ENCODE measurements at regions not wholly inside any gene's neighbourhood (a gene's known extent, or its start where the extent isn't known, plus 50 kb on each side); places are given as distances from the start of the nearest gene placed in this dataset.

DNA sequence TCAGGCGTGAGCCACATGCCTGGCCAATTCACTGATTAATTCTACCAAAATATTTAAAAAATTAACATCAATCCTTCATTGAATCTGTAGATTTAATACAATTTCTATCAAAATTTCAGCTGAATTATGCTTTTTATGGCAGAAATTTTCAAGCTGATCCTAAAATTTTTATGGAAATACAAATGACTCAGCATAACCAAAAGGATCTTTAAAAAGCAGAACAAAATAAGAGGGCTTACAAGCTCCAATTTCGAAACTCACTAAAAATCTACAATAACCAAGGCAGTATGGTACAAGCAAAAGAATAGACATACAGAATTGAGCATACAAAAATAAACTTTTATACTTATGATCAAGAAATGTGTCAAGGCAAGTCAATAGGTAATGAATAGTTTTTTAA, 180.4 kb upstream of the CTNNB1 start:
- Histone ChIP-seq H3K4me2 (no peak overlapping the region), H4K20me1 (ENCODE audit: low read depth) (no peaks in the 10 kb centered on the region), H3K79me2 (ENCODE audit: low read depth) (no peaks in the 10 kb centered on the region), H3K4me1 (peaks cover 4% of the 10 kb centered on the region), H2AFZ (replicated peaks) (no peak overlapping the region), H3K4me3 (no peak overlapping the region), H3K36me3 (no peaks in the 10 kb centered on the region), H3K27ac (no peak overlapping the region), H3K27me3 (no peaks in the 10 kb centered on the region), H3K9me3 (ENCODE audit: low read depth) (no peaks in the 10 kb centered on the region), H3F3A (ENCODE audit: low read depth) (peaks cover under 1% of the 10 kb centered on the region), H3K9ac (no peak overlapping the region)
- TF ChIP-seq EZH2 (IDR thresholded peaks at IDR 0.05) (no peak), EZH2phosphoT487 (IDR thresholded peaks at IDR 0.05) (no peak)
- TF ChIP-seq, protein P1, sequence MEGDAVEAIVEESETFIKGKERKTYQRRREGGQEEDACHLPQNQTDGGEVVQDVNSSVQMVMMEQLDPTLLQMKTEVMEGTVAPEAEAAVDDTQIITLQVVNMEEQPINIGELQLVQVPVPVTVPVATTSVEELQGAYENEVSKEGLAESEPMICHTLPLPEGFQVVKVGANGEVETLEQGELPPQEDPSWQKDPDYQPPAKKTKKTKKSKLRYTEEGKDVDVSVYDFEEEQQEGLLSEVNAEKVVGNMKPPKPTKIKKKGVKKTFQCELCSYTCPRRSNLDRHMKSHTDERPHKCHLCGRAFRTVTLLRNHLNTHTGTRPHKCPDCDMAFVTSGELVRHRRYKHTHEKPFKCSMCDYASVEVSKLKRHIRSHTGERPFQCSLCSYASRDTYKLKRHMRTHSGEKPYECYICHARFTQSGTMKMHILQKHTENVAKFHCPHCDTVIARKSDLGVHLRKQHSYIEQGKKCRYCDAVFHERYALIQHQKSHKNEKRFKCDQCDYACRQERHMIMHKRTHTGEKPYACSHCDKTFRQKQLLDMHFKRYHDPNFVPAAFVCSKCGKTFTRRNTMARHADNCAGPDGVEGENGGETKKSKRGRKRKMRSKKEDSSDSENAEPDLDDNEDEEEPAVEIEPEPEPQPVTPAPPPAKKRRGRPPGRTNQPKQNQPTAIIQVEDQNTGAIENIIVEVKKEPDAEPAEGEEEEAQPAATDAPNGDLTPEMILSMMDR (IDR thresholded peaks at IDR 0.05): no peak
- no peak for DNase-seq (ENCODE audit: low spot score)
- Mint-ChIP-seq H3K4me3 (no peak overlapping the region), H3K27me3 (ENCODE audit: insufficient read depth, low read depth) (no peaks in the 10 kb centered on the region), H3K4me1 (no peaks in the 10 kb centered on the region), H3K36me3 (no peaks in the 10 kb centered on the region), H3K9me3 (no peaks in the 10 kb centered on the region), H3K27ac (no peak overlapping the region)

DNA sequence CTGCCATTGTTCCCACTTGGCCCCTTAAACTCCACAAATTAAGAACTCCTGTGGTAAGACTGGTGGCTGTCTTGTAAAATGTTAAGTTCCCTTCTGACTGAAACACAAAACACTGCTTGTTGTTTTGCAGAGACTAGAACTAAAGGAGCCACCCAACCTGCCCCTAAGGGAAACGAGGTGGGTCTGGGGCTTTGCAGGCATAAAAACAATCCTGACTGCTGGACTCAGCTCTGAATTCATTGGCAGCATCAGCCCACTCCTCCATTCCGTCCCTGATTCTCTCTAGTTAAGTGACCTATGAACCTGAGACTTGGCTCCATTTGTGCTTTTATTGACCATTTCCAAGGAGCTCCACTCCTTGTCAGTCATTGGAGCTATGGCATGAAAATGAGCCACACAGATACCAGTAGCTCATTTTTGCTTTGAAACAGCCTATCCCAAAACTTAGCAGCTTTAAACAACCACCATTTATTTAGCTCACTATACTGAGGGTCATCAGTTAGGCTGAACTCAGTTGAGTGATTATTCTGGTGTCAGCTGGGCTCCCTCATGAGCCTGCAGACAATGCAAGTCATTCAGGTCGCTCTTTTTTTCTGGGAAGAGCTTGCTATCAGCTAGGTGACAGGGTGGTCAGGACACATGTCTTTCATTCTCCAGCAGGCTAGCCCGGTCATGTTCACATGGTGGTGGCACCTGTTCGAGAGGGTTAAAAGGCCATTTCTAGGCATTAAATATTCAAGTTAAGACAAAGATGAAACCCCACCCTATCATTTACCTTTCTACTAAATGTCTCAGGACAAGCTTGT, 175.1 kb upstream of the CTNNB1 start:
- Histone ChIP-seq H3F3A (ENCODE audit: low read depth) (peaks cover 4% of the 10 kb centered on the region), H3K79me2 (ENCODE audit: low read depth) (no peaks in the 10 kb centered on the region), H3K4me1 (peaks cover 16% of the 10 kb centered on the region), H3K36me3 (no peaks in the 10 kb centered on the region), H3K9me3 (ENCODE audit: low read depth) (no peaks in the 10 kb centered on the region), H2AFZ (replicated peaks) (no peak overlapping the region), H3K4me3 (no peak overlapping the region), H3K9ac (no peak overlapping the region), H3K4me2 (no peak overlapping the region), H4K20me1 (ENCODE audit: low read depth) (no peaks in the 10 kb centered on the region), H3K27ac (no peak overlapping the region), H3K27me3 (no peaks in the 10 kb centered on the region)
- no peak overlapping the region for H3K4me3 Mint-ChIP-seq
- no peaks in the 10 kb centered on the region for H3K4me1 Mint-ChIP-seq
- DNase-seq (ENCODE audit: low spot score): no peak
- H3K27me3 Mint-ChIP-seq (ENCODE audit: insufficient read depth, low read depth): no peaks in the 10 kb centered on the region
- no peak overlapping the region for H3K27ac Mint-ChIP-seq
- TF ChIP-seq EZH2 (IDR thresholded peaks at IDR 0.05): no peak
- TF ChIP-seq, protein P1 (IDR thresholded peaks at IDR 0.05): no peak
- TF ChIP-seq EZH2phosphoT487 (IDR thresholded peaks at IDR 0.05): no peak
- H3K9me3 Mint-ChIP-seq: no peaks in the 10 kb centered on the region
- no peaks in the 10 kb centered on the region for H3K36me3 Mint-ChIP-seq

DNA sequence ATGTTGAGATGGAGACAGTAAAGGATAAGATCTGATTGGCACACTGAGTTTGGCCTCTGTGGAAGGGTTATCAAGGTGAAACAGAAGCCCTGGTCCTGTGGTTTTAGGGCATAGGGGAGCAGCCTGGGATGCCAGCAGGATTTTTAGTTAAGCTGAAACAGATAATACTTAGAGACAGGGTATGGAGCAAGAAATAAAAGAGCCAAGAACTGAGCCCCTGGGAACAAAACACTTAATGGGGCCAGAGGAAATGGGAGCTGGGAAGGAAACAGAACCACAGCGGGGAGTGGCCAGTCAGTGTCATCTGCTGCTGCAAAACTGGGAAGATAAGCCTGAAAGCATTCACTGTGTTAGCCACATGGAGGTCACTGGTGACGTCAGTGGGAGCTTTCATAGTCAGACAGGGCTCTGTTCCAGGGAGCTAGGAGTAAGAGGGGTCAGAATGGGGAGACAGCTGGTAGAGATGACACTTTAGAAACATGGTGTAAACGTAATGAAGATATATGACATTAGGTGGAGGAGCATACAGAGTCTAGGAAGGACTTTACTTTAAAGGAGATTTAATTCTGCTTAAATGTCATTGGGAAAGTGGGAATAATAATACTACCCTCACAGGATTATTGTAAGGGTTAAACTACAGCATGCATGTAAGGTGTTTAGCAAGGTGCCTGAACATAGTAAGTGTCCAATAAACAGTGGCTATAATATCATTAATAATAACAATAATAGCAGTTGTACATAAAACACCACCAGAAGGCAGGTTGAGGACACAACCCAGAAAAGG, 172.7 kb upstream of the CTNNB1 start:
- DNase-seq (ENCODE audit: low spot score): peak; percentile 42
- H3K4me3 Mint-ChIP-seq: no peak overlapping the region
- no peak overlapping the region for H3K9ac ChIP-seq
- peaks cover 4% of the 10 kb centered on the region for H3F3A ChIP-seq (ENCODE audit: low read depth)
- no peaks in the 10 kb centered on the region for H3K9me3 ChIP-seq (ENCODE audit: low read depth)
- no peak overlapping the region for H3K27ac Mint-ChIP-seq
- H3K4me3 ChIP-seq: no peak overlapping the region
- no peaks in the 10 kb centered on the region for H3K79me2 ChIP-seq (ENCODE audit: low read depth)
- no peaks in the 10 kb centered on the region for H3K36me3 Mint-ChIP-seq
- no peak overlapping the region for H3K4me2 ChIP-seq
- H3K27me3 ChIP-seq: no peaks in the 10 kb centered on the region
- no peak overlapping the region for H2AFZ ChIP-seq (replicated peaks)
- TF ChIP-seq EZH2phosphoT487 (IDR thresholded peaks at IDR 0.05) (no peak), EZH2 (IDR thresholded peaks at IDR 0.05) (no peak)
- TF ChIP-seq, protein P1 (IDR thresholded peaks at IDR 0.05): no peak
- peaks cover 2% of the 10 kb centered on the region for H3K27me3 Mint-ChIP-seq (ENCODE audit: insufficient read depth, low read depth)
- H3K36me3 ChIP-seq: no peaks in the 10 kb centered on the region
- H3K4me1 ChIP-seq: peaks cover 16% of the 10 kb centered on the region
- peaks cover 2% of the 10 kb centered on the region for H3K4me1 Mint-ChIP-seq
- H4K20me1 ChIP-seq (ENCODE audit: low read depth): no peaks in the 10 kb centered on the region
- H3K27ac ChIP-seq: no peak overlapping the region
- H3K9me3 Mint-ChIP-seq: no peaks in the 10 kb centered on the region

All from neural progenitor cell (in vitro differentiated cells).